GM12878 (cell line): ENCODE measurements at regions not wholly inside any gene's neighbourhood (a gene's known extent, or its start where the extent isn't known, plus 50 kb on each side); places are given as distances from the start of the nearest gene placed in this dataset.

ENCODE experiments used
- HCFC1 ChIP-seq: fragments of 150-350 bp; IDR thresholded peaks from 2 replicates; pipeline ENCODE4 v1.6.1; 2014; ENCODE audit warnings: low read length
- TCF12 ChIP-seq: IDR thresholded peaks from 2 replicates; pipeline ENCODE4 v1.6.1; 2011; ENCODE audit warnings: low read depth, mild to moderate bottlenecking, low read length

DNA sequence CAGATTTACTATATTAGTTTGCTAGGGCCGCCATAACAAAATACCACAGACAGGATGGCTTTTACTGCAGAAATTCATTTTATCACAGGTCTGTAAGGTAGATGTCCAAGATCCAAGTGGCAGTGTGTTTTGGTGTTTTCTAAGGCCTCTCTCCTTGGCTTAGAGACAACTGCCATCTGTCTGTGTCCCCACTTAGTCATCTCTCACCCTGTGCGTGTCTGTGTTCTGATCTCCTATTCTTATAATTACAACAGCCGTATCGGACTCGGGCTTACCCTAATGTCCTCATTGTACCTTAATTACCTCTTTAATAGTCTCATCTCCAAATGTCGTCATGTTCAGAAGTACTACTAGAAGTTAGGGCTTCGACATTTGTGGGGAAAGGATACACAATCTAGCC is 362.3 kb upstream of the CDH19 start:
- TF ChIP-seq HCFC1 (no peak), TCF12 (no peak)
